Thoracic aorta (tissue), 2 donors: ENCODE measurements at regions not wholly inside any gene's neighbourhood (a gene's known extent, or its start where the extent isn't known, plus 50 kb on each side); places are given as distances from the start of the nearest gene placed in this dataset.

Source experiments
- ATAC-seq: fragments of 150-250 bp; one replicate; pipeline ENCODE4 v1.8.0; 2017; ENCODE audit warnings: low read depth; ENCODE audit not compliant: insufficient number of reproducible peaks, low FRiP score
- DNase-seq: peaks from one replicate; pipeline ENCODE4 v3.0.0-alpha.2; 2020; ENCODE audit warnings: low spot score
- H3K27ac ChIP-seq, 2 donors: fragments of 200-600 bp; sonication (generic); 1 replicate in 1 of 2; 2 replicates in 1 of 2; pipeline ENCODE4 v1.5.1; 2016; ENCODE audit warnings: mild to moderate bottlenecking in 2 of 2, moderate library complexity in 2 of 2
- H3K27me3 ChIP-seq: fragments of 200-600 bp; sonication (generic); replicated peaks from 2 replicates; pipeline ENCODE4 v1.6.0; 2016; ENCODE audit warnings: mild to moderate bottlenecking; ENCODE audit not compliant: insufficient read depth
- H3K36me3 ChIP-seq: fragments of 200-600 bp; sonication (generic); one replicate; pipeline ENCODE4 v1.5.1; 2016
- H3K4me1 ChIP-seq, 2 donors: fragments of 200-600 bp; sonication (generic); 1 replicate in 1 of 2; 2 replicates in 1 of 2; pipeline versions ENCODE4 v1.5.1 to v1.6.0; 2016; ENCODE audit warnings: low read depth in 2 of 2, mild to moderate bottlenecking in 1 of 2; ENCODE audit not compliant: control insufficient read depth in 1 of 2
- H3K4me3 ChIP-seq: fragments of 200-600 bp; sonication (generic); 2 replicates; pipeline ENCODE4 v1.5.1; 2016; ENCODE audit warnings: mild to moderate bottlenecking
- H3K9me3 ChIP-seq: fragments of 200-600 bp; sonication (generic); 2 replicates; pipeline ENCODE4 v1.5.1; 2016
- CTCF ChIP-seq: fragments of 200-600 bp; sonication (generic); IDR thresholded peaks from one replicate; pipeline ENCODE4 v1.5.1; 2019; ENCODE audit warnings: antibody characterized with exemption

GRCh38 chrX:5748586-5749150, 480.0 kb downstream of the NLGN4X start:
- no peak for DNase-seq
- no peaks in the 10 kb centered on the region for H3K4me1 ChIP-seq
- no peak for ATAC-seq
- H3K9me3 ChIP-seq, result no peaks in the 10 kb centered on the region
- H3K27me3 ChIP-seq, result no peaks in the 10 kb centered on the region
- H3K4me3 ChIP-seq, result no peak overlapping the region
- no peaks in the 10 kb centered on the region for H3K36me3 ChIP-seq
- H3K27ac ChIP-seq, result no peak overlapping the region
- no peak for TF ChIP-seq CTCF

- no peak overlapping the region for H3K4me3 ChIP-seq
- H3K9me3 ChIP-seq, result no peaks in the 10 kb centered on the region
- H3K4me1 ChIP-seq, result no peaks in the 10 kb centered on the region
- TF ChIP-seq CTCF, result no peak
- no peak for ATAC-seq
- no peaks in the 10 kb centered on the region for H3K27me3 ChIP-seq
- no peak overlapping the region for H3K27ac ChIP-seq
- no peaks in the 10 kb centered on the region for H3K36me3 ChIP-seq
- DNase-seq, result no peak
Measured at GRCh38 chrX:5746231-5746630, 482.4 kb downstream of the NLGN4X start.

GRCh38 chrX:5733501-5733900, 495.2 kb downstream of the NLGN4X start:
- no peak overlapping the region for H3K4me3 ChIP-seq
- H3K27me3 ChIP-seq, result no peaks in the 10 kb centered on the region
- no peak overlapping the region for H3K27ac ChIP-seq
- ATAC-seq (no peak), DNase-seq (no peak)
- H3K4me1 ChIP-seq, result no peaks in the 10 kb centered on the region
- no peak for TF ChIP-seq CTCF
- H3K36me3 ChIP-seq, result no peaks in the 10 kb centered on the region
- H3K9me3 ChIP-seq, result no peaks in the 10 kb centered on the region

GRCh38 chrX:5730556-5730955, 498.1 kb downstream of the NLGN4X start:
- Histone ChIP-seq H3K4me1 (no peaks in the 10 kb centered on the region), H3K9me3 (no peaks in the 10 kb centered on the region), H3K36me3 (no peaks in the 10 kb centered on the region), H3K27me3 (no peaks in the 10 kb centered on the region), H3K27ac (no peak overlapping the region), H3K4me3 (no peak overlapping the region)
- no peak for TF ChIP-seq CTCF
- DNase-seq, result no peak
- ATAC-seq, result no peak

- TF ChIP-seq CTCF, result no peak
- DNase-seq (no peak), ATAC-seq (no peak)
- Histone ChIP-seq H3K9me3 (no peaks in the 10 kb centered on the region), H3K4me3 (no peak overlapping the region), H3K4me1 (no peaks in the 10 kb centered on the region), H3K36me3 (no peaks in the 10 kb centered on the region), H3K27me3 (no peaks in the 10 kb centered on the region), H3K27ac (no peak overlapping the region)
Measured at GRCh38 chrX:5726224-5726623, 502.4 kb downstream of the NLGN4X start.
